HG03565 (cell line): ENCODE measurements at regions not wholly inside any gene's neighbourhood (a gene's known extent, or its start where the extent isn't known, plus 50 kb on each side); places are given as distances from the start of the nearest gene placed in this dataset.
A peak's percentile ranks its signal among the peaks of the same experiment; 100 is the strongest.
"Not testable (repeated sequence)": the region's sequence is repeated elsewhere in the genome, so short reads cannot be mapped to it uniquely, and the experiment has no call there.

Experiments used
- ATAC-seq: cut with Tn5 transposase; IDR thresholded peaks from one replicate; pipeline ENCODE4 v1.9.1; 2021; ENCODE audit warnings: mild to moderate bottlenecking, moderate library complexity; ENCODE audit not compliant: unreplicated experiment

GRCh38 chr10:107994621-107995270 lies 830.2 kb upstream of the SORCS1 start:
- peak; percentile 52 for ATAC-seq

- ATAC-seq: no peak
Measured at GRCh38 chr10:107986571-107986970, 822.1 kb upstream of the SORCS1 start.

DNA sequence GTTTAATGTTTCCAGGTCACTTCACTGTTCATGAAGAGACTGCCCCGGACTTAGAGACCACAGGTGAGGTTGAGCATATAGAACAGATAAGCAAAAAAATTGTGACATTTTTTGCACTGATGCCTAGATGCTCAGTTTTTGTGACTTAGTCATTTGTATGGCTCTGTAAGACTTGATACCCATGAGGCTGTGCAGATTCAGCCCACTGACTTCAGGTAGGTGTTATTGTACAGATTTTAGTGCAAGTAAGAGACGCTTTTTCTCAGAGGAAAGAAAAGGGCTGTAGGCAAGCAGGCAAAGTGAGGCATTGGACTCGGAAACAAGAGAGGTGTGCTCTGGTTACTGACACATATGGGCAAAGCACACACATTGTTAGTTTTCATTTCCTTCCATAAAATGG lies 820.1 kb upstream of the SORCS1 start:
- ATAC-seq: no peak

DNA sequence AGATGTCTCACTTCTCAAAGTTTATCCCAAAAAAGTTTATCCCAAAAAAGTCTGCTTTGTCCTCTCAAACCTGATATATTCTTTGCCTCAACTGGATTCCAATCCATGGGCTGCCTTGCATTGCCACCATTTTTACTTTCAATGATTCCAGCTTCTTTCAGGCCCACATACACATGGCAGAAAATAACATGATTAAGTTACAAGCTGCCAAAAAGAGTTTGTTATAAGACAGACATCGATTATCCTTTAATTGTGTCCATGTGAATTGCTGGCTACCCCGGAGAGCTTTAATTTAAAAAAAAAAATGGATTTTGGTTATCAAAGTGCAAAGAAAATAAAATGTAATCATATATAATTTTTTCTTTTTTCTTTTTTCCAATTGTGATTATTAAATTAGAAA lies 819.6 kb upstream of the SORCS1 start:
- ATAC-seq: no peak

GRCh38 chr10:107978455-107978854 lies 813.9 kb upstream of the SORCS1 start:
- no peak for ATAC-seq

- ATAC-seq: no peak
Measured at GRCh38 chr10:107971973-107972372, 807.5 kb upstream of the SORCS1 start.

DNA sequence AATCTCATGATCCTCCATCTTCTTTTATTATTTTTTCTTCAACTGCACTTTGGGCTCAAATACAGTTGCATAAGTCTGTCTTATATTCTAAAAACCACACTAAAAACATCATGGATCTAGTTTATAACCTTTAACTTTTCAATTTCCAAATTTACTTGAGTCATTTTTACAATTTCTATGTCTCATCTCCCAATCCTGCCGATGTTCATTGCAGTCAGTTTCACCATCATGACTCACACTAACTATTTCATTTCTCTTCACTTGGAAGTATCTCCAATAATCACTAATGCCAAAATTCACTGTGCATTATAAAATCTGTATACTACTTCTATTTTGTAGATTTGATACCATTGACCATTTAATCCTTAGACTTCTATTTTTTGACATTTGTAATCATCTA lies 806.9 kb upstream of the SORCS1 start:
- ATAC-seq: no peak

DNA sequence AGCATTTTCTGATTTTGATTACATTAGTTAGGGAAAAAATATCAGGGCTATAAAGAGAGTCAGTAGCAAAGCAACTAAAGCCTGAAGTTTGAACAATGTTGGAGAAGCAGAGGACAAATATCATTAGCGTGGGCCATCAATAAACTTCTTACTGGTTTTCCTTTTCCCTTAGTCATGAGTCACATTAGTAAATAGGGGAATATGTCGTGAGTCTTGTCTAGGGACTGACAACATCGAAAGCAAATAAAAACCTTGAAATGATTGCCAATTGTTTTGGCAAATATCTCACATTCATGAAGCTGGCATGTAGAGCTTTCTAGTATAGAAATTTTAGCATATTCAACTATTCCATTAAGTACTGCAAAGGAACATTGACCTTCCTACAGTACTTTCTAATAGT lies 806.0 kb upstream of the SORCS1 start:
- ATAC-seq: no peak

DNA sequence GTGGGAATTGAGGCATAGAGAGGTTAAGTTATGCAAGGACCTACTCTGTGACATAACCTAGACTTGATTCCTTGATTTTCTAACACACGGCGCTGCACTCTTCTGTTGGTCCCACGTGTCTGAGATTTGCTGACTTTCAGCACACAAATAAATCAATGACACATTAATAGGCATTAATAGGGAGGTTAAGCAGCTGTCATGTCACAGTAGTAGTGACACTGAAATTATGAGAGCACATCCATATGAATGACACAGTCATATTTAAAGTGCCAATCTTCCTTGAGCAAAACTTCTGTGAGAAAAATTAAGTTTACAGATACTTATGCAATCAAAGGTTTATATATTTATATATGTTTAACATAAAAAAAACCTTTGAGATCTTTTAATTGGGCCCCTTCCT lies 805.4 kb upstream of the SORCS1 start:
- no peak for ATAC-seq

DNA sequence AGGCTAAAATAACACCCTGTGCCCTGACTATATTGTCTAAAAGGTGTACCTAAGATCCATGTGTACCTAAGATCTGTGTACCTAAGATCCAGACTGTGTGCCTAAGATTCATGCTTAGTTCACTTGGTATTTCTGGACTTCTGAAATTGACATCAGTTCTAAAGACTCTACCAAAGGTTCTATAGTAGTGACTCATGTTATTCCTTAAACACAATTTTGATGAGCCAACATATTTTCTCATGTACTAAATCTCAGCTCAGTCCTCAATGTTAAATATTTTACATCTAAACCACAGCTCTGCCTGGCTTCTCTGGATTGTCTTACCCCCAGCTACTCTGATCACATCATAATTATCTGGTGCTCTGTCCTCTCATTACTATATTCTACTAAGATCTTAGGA lies 802.3 kb upstream of the SORCS1 start:
- no peak for ATAC-seq

- ATAC-seq: no peak
Measured at GRCh38 chr10:107952649-107953556, 788.4 kb upstream of the SORCS1 start.

GRCh38 chr10:107950411-107951062 lies 786.0 kb upstream of the SORCS1 start:
- not testable (repeated sequence) for ATAC-seq

DNA sequence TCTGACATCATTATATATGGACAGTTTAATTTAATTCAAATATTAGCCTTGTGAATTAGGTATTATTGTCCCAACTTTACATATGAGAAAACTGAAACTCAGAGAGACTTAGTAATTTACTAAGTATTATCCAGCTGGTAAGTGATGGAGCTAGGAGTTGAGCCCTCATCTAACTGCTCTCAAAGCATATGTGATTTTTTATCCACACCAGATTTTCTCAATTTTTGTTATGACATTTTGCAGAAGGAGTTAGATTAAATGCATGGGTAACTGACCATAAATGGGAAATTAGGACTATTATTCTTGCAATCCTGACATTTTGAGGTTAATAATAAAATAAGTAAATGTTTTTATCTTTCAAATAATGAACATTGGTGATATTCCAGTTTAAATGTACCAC lies 778.3 kb upstream of the SORCS1 start:
- no peak for ATAC-seq

- ATAC-seq: no peak
Measured at GRCh38 chr10:107933076-107933475, 768.6 kb upstream of the SORCS1 start.

- no peak for ATAC-seq
Measured at GRCh38 chr10:107931808-107932207, 767.3 kb upstream of the SORCS1 start.

- ATAC-seq: no peak
Measured at GRCh38 chr10:107930037-107930436, 765.5 kb upstream of the SORCS1 start.

DNA sequence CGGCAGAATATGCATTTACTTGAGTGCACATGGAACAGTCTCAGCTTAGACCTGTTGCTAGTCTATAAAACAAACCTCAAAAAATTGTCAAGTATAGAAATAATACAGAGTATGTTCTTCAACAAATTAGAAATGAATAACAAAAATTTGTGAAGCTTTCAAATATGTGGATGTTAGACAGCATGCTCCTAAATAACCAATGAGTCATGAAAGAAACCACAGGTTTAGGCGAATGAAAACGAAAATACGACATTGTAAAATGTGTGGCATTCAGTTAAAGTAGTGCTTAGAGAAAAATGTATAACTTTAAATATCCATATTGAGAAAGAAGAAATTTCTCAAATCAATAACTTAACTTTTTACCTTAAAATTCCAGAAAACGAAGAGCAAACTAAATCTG lies 760.0 kb upstream of the SORCS1 start:
- no peak for ATAC-seq

DNA sequence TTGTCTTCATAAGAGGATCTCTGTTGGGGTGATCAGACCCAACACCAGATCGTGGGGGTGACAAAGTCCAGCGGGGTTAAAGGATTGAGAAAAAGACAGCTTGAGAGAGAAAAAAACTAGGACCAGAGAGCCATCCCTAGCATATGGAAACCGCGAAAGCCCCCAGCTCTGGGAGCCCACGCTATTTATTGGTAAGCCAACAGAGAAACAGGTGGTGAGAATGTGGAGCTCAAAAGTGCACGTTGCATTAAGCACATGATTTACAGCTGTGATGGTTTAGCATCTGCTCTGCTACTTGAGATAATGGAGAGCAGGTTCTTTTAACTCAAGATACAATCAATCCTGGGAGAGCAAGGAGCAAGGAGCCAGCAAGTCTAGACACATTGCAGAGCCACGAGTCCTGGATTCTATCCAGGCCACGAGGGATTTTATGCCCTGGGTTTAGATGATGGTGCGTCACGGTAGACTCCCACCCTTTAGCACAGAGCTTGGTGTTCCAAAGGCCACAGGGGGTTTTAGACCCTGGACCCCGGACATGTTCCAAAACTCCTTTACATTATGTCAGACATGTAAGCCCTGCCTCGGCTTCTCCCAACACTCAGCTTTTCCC lies 755.2 kb upstream of the SORCS1 start:
- ATAC-seq: no peak

- ATAC-seq: no peak
Measured at GRCh38 chr10:107918171-107918570, 753.7 kb upstream of the SORCS1 start.

GRCh38 chr10:107915215-107915610 lies 750.7 kb upstream of the SORCS1 start:
- no peak for ATAC-seq

DNA sequence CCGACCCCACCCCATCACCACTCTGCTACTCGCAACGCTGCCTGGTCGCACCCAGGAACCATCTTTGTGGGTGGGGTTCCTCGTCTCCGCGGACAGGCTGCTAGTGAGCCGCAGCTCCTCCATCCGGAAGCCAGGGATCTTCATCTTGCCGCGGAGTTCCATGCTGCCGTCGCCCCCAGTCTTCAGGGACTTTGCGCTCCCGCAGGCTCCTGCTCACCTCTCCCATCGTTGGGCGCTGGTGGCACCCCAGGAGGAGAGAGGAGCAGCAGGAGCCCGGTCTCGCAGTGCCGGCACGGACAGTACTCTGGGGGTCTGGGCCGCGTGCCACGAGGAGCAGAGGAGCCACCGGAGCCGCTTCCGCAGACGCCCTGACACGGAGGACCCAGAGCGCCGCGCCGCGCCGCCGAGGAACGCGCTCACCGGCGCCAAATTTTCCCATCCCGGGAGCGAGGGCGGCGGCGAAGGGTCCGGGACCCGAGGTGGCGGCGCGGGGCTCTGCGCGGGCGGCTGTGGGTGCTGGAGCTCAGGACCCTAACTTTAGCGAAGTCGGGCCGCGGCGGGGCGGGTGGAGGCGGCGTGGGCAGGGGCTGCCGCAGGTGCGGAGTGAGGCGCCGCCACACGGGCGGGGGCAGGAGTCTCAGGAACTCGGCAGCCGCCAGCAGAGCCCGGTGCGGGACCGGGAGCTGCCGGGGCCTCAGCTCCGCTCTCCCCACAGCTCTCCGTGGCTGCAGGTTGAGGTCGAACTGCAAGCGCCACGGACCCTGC lies 750.1 kb upstream of the SORCS1 start:
- ATAC-seq: no peak
